ENCODE measurements at regions not wholly inside any gene's neighbourhood (a gene's known extent, or its start where the extent isn't known, plus 50 kb on each side); places are given as distances from the start of the nearest gene placed in this dataset.

DNA sequence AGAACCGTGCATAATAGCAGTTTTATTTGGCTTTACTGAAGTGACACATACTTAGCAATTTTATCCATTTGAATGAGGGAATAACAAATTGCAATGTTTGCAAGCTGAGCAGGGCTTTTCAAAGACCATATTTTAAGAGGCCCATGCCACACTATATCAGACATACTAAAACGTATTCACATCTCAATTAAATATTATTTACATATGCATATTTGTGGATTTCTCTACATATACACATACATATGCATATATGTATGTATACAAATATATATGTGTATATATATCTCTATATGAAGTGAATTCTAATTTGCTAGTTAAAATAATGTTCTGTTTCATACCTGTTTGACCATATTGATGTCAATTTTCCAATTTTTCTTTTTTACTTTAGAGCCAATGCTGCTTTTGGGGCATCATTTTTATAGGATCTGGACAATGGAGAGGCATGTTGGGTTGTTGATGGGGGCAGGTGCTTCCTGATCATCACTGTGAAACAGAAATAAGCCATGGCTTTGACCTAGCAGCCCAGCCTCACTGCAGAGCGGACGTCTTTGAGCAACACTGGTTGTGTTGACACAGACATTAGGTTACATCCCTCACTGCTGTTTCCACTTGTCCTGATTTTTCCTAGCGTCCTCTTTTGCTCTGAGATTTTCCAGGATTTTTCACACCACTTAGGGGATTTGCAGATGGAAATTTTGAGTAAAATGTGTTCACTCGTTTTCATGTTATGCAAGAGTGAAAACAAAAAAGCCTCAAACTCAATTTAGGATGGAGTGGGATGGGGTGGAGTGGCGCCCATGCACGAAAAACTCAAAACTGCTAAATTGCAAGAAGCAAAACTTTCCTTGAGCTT, 56.9 kb downstream of the RDH14 start:
- H3K4me3 ChIP-seq (ENCODE audit: low read depth, low read length) = no peak overlapping the region
- TF ChIP-seq CTCF (IDR thresholded peaks at IDR 0.05; ENCODE audit: borderline replicate concordance, insufficient read depth, low read depth, low read length) = no peak

DNA sequence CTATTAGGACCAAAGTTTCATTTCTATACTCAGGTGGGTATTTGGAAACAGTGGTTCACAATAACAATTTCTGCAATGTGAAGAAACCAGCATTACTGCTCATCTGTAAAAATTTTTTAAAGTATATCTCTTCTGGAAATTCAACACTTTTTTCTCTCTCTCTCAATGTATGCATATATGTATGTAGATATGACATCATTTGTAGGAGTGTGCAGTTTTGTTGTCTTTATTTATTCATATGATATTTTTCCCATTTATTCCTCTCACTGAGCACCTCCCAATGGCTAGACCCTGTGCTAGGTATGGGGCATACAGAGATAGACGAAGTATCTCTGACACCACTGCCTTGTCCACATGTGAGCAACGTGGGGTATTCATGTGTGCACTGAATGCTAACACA, 58.3 kb downstream of the RDH14 start:
- no peak overlapping the region for H3K4me3 ChIP-seq (ENCODE audit: low read depth, low read length)
- TF ChIP-seq CTCF (IDR thresholded peaks at IDR 0.05; ENCODE audit: borderline replicate concordance, insufficient read depth, low read depth, low read length) = no peak

DNA sequence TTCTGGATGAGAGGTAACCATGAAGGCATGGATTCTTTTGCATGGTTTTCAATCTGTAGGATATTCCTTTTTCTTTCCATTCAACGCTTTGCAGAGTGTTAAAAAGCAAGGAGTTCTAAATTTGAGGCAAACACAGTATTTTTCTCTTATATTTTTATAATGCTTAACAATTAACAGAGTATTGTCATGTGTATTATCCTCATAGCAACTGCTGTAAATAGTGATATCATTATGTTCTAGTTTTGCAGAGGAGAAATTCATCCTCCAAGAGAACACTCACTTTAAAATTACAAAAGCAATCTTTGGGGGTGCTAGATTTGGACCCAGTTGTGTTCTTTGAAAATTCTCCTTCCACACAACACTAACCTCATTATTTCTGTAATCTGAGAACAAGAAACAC, 58.7 kb downstream of the RDH14 start:
- TF ChIP-seq CTCF (IDR thresholded peaks at IDR 0.05; ENCODE audit: borderline replicate concordance, insufficient read depth, low read depth, low read length) = no peak
- no peak overlapping the region for H3K4me3 ChIP-seq (ENCODE audit: low read depth, low read length)

- no peak overlapping the region for H3K4me3 ChIP-seq (ENCODE audit: low read depth, low read length)
- no peak for TF ChIP-seq CTCF (IDR thresholded peaks at IDR 0.05; ENCODE audit: borderline replicate concordance, insufficient read depth, low read depth, low read length)
Measured at GRCh38 chr2:18501156-18501555, 59.3 kb downstream of the RDH14 start.

DNA sequence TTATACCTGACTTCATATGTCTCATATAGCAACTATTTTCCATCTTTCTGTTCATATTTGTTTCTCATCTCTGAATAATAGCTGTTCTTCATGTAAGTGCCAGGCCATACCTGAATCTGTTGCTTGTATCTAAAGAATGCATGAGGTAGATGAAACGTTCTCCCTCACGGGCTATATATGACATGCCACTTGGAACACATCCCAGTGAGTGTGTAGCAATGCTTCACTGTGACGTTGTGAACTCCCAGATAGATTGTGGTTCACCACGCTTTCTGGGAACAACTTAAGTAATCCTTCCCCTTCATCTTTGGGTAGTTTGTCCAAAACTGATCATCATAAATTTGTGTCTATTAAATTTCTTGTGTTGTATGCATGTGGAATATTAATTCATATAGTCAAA, 60.1 kb downstream of the RDH14 start:
- TF ChIP-seq CTCF (IDR thresholded peaks at IDR 0.05; ENCODE audit: borderline replicate concordance, insufficient read depth, low read depth, low read length) = no peak
- H3K4me3 ChIP-seq (ENCODE audit: low read depth, low read length) = no peak overlapping the region

- no peak overlapping the region for H3K4me3 ChIP-seq (ENCODE audit: low read depth, low read length)
- TF ChIP-seq CTCF (IDR thresholded peaks at IDR 0.05; ENCODE audit: borderline replicate concordance, insufficient read depth, low read depth, low read length) = no peak
Measured at GRCh38 chr2:18498531-18498930, 61.9 kb downstream of the RDH14 start.

DNA sequence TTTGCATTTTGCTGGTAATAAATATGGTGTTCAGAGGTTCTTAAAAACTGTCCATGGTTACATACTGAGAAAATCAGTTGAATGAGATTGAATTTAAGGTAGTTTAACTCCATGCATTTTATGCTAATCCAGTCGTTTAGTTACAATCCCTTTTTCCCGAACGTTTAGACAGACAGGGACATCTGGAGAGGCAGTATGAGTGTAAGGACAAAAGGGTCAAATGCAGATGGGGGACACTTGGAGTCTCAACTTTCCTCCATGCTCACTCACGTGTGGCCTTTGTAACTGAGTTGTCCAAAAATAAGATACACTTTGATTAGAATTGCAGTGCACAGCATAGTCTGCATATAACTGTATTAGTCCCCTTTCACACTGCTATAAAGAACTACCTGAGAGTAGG, 63.9 kb downstream of the RDH14 start:
- H3K4me3 ChIP-seq (ENCODE audit: low read depth, low read length) = no peak overlapping the region
- TF ChIP-seq CTCF (IDR thresholded peaks at IDR 0.05; ENCODE audit: borderline replicate concordance, insufficient read depth, low read depth, low read length) = no peak

Measured in GM12875 (cell line).